Osteocyte (in vitro differentiated cells): ENCODE measurements at regions not wholly inside any gene's neighbourhood (a gene's known extent, or its start where the extent isn't known, plus 50 kb on each side); places are given as distances from the start of the nearest gene placed in this dataset.

Experiments used
- DNase-seq: peaks from one replicate; pipeline ENCODE4 v3.0.0; 2021; ENCODE audit warnings: mixed read lengths; ENCODE audit not compliant: unreplicated experiment; ENCODE audit errors: extremely low spot score
- H3K27ac Mint-ChIP-seq: one replicate; pipeline ENCODE4 v1.8.0; 2021; ENCODE audit warnings: mild to moderate bottlenecking, mixed read lengths; ENCODE audit not compliant: unreplicated experiment
- H3K27me3 Mint-ChIP-seq: one replicate; pipeline ENCODE4 v1.8.0; 2021; ENCODE audit warnings: mixed read lengths; ENCODE audit not compliant: unreplicated experiment
- H3K36me3 Mint-ChIP-seq: one replicate; pipeline ENCODE4 v1.8.0; 2021; ENCODE audit warnings: mixed read lengths; ENCODE audit not compliant: unreplicated experiment
- H3K4me1 Mint-ChIP-seq: one replicate; pipeline ENCODE4 v1.8.0; 2021; ENCODE audit warnings: mixed read lengths; ENCODE audit not compliant: unreplicated experiment
- H3K4me3 Mint-ChIP-seq: one replicate; pipeline ENCODE4 v1.8.0; 2021; ENCODE audit warnings: mild to moderate bottlenecking, moderate library complexity, mixed read lengths; ENCODE audit not compliant: unreplicated experiment
- H3K9me3 Mint-ChIP-seq: one replicate; pipeline ENCODE4 v1.8.0; 2021; ENCODE audit warnings: mixed read lengths; ENCODE audit not compliant: unreplicated experiment
- CTCF ChIP-seq: fragments of 200-600 bp; sonication (generic); IDR thresholded peaks from 2 replicates; pipeline ENCODE4 v1.5.0; 2021; ENCODE audit warnings: antibody characterized with exemption, mild to moderate bottlenecking, moderate library complexity

DNA sequence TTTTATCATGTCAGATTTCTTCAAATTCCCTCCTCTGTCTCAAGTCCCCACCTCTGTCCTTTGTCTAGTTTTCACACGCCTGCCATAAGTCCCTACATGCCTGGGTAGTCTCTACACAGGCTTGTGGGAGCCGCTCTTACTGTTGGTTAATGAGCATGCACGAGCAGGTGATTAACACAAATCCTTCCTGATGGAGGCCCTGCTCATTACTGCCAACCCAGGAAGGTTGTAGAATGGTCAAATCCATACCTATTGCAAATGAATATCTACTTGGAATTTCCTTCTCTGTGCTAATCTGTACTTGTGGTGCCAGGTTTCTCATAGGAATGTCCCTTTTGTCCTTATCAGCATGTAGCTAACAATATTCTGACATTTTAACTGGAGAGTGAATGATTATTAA, 208.4 kb upstream of the HDX start:
- H3K27ac Mint-ChIP-seq = no peak overlapping the region
- TF ChIP-seq CTCF = no peak
- H3K27me3 Mint-ChIP-seq = no peaks in the 10 kb centered on the region

GRCh38 chrX:84712621-84713020, 210.4 kb upstream of the HDX start:
- DNase-seq = no peak
- Mint-ChIP-seq H3K4me1 (no peaks in the 10 kb centered on the region), H3K4me3 (no peak overlapping the region), H3K27ac (no peak overlapping the region), H3K27me3 (no peaks in the 10 kb centered on the region), H3K9me3 (no peaks in the 10 kb centered on the region), H3K36me3 (no peaks in the 10 kb centered on the region)
- TF ChIP-seq CTCF = no peak

More for the DNA sequence above, 208.4 kb upstream of the HDX start:
- no peaks in the 10 kb centered on the region for H3K36me3 Mint-ChIP-seq
- H3K4me3 Mint-ChIP-seq = no peak overlapping the region
- H3K9me3 Mint-ChIP-seq = no peaks in the 10 kb centered on the region
- H3K4me1 Mint-ChIP-seq = no peaks in the 10 kb centered on the region
- no peak for DNase-seq

GRCh38 chrX:84715315-84715714, 213.1 kb upstream of the HDX start:
- H3K4me1 Mint-ChIP-seq = no peaks in the 10 kb centered on the region
- no peaks in the 10 kb centered on the region for H3K27me3 Mint-ChIP-seq
- no peak for DNase-seq
- H3K36me3 Mint-ChIP-seq = no peaks in the 10 kb centered on the region
- H3K27ac Mint-ChIP-seq = no peak overlapping the region
- H3K9me3 Mint-ChIP-seq = no peaks in the 10 kb centered on the region
- no peak for TF ChIP-seq CTCF
- H3K4me3 Mint-ChIP-seq = no peak overlapping the region

DNA sequence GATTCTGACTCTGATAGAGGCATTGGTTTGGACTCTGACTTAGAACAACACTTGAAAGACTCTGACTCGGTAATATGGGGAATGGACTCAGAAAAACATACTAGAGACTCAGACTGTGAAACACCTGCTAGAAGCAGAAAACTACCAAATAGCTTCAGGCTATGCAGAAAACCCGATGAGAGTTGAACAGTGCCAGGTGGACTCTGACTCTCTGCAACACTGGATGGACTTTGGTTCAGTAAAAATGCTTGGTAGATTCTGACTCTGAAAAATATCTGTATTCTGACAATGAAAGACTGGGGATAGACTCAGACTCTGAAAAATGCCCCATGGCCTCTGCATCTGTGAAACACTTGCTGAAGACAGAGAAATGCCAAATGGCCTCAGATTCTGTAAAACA, 215.1 kb upstream of the HDX start:
- H3K27ac Mint-ChIP-seq = no peak overlapping the region
- H3K4me3 Mint-ChIP-seq = no peak overlapping the region
- DNase-seq = no peak
- no peaks in the 10 kb centered on the region for H3K27me3 Mint-ChIP-seq
- TF ChIP-seq CTCF = no peak
- H3K9me3 Mint-ChIP-seq = no peaks in the 10 kb centered on the region
- H3K36me3 Mint-ChIP-seq = no peaks in the 10 kb centered on the region
- H3K4me1 Mint-ChIP-seq = no peaks in the 10 kb centered on the region

- no peak overlapping the region for H3K27ac Mint-ChIP-seq
- H3K36me3 Mint-ChIP-seq = no peaks in the 10 kb centered on the region
- no peaks in the 10 kb centered on the region for H3K27me3 Mint-ChIP-seq
- H3K4me3 Mint-ChIP-seq = no peak overlapping the region
- no peak for TF ChIP-seq CTCF
- no peaks in the 10 kb centered on the region for H3K4me1 Mint-ChIP-seq
- DNase-seq = no peak
- H3K9me3 Mint-ChIP-seq = no peaks in the 10 kb centered on the region
These were observed 219.2 kb upstream of the HDX start for GRCh38 chrX:84721416-84721815.
